NOMO-1 treated with DMSO at 0.1 percent for 48 hours (cell line): ENCODE measurements at regions not wholly inside any gene's neighbourhood (a gene's known extent, or its start where the extent isn't known, plus 50 kb on each side); places are given as distances from the start of the nearest gene placed in this dataset.

Experiments
- DNase-seq: peaks from one replicate; lab custom pipeline; 2025; ENCODE audit not compliant: unreplicated experiment; lab: John Stamatoyannopoulos, UW

DNA sequence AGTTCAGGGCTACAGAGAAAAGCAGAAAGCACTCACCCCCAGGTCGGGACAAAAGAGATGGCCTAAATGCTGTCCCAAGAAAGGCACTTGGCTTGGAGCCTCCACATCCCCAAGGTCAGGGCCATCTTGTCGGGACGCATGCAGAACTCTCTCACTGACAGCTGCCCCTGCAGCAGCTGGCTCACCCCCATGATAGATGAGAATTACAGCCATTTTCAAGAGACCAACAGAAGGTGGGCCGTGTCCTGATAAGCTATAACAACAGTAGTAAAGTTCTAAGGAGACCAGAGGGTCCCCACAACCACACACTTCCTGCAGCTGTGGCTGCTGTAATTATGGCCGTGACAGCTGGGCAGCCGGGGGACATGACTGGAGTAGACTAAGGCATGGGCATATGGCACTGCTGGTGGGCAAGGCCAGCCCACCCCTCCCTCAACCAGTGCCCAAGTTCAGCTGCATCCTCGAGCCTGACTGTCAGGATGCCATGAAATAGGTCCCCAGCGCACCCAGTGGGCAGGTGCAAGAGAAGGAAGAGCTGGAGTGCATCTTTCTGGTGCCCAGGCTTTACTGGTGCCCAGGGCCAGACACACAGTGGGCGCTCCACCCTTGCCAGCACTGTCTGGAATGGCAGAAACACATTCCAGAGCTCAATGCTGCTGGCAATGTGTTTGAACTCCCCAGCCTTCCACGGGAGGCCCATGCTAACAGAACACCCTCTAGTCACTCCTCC is 436.7 kb upstream of the ZNF507 start:
- DNase-seq: no peak

DNA sequence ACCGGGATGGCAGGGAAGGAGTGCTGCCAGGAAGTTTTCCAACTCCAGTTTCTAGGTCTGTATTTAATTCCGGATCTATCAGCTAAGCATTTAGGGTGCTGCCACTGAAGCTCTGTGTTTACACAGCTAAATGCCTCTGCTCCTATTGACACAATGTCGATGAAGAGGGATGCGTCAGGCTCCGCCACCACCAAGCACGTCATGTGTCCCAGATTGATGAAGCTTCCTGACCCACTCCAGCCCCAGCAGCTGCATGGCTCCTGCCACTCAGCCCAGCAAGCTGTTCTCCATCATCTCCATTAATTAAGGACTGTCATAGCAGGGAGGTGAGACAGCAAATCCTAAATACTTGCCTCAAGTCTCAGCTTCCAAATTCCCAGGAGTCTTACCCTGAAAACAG is 435.2 kb upstream of the ZNF507 start:
- DNase-seq: no peak

DNA sequence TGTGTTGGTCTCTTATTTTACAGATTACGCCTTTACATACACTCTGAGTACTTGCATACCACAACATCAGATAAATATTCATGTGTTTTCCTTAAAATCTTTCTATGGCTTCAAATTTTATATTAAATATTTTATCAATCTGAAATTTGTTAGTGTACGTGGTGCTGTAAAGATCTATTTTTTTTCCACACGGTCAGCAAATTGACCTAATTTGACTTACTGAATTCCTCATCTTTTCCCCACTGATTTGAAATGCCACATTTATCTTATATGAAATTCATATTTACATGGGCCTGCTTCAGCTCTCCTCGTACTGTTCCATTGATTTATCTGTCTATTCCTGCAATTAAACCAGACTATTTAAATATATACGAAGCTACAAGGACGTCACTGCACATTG is 433.8 kb upstream of the ZNF507 start:
- no peak for DNase-seq

DNA sequence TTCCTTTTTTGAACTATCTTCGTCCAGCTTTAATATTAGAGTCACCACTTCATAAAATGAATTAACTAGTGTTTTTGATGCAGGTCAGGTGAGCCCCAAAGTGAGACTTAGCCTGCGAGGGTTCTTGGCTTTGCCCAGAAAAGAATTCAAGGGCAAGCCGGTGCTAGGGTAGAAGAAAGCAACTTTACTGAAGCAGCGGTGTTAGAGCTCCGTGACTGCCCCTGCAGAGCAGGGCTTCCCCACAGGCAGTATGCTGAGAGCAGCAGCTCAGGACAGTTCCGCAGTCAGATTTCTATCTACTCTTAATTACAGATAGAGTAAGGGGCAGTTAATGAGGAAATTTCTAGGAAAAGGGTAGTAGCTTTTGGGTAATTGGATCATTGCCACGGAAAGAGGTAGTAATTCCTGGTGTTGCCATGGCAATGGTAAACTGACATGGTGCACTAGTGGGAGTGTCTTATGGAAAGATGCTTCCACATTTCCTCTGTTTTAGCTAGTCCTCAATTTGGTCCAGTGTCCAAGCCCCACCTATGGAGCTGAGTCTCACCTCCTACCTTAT is 432.2 kb upstream of the ZNF507 start:
- DNase-seq: no peak

DNA sequence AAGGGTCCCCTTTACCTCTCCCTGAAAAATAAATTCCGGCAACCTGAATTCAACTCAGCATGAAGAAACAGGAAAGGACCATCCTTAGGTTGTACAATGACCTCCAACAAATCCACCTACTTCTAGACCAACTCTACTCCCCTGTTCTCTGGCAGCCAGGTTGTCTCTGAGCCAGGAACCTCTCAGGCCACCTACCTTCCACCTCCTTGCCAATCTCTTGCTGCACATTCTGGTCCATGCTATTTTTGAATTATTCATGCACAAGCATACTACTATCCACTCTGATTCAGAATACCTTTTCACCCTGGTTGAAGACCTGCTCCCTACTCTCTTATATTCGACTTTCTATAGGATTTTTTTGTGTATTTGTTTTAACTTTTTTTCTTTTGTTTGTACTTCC is 415.0 kb upstream of the ZNF507 start:
- no peak for DNase-seq

DNA sequence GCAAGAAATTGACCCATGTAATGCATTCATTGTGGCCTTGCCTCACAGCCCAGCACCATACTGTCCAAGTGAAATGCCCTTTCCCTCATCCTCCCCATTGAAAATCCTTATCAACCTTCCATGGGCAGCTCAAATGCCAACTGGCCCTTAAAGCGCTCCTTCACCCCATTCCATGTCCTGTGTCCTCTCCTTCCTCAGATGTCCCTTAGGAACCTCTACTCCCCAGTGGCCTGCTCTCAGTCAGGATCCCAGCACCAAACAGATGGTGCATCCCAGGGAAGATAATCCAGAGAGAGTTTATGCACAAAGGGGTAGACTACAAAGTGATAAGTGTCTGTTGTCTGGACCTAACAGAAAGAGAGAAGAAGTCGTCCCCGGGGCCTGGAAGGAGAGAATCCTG is 407.4 kb upstream of the ZNF507 start:
- DNase-seq: no peak

DNA sequence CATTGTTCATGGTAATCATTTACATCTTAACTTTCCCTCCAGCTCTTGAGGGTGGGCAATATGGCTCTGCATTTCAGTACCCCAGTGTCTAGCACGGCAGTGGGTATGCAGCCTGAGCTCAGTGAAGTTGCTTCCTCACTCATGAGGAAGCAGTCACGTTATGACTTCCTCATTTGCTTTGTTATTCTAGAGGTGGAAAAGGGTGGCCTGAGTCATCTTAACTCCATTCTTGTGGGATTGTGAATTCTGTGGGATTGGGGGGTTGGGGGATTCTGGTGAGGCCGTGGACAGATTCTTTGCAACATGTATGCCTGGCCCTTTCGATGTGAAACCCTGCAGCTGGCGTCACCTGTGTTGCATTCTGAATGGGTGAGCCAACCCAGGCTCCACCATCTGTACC is 406.7 kb upstream of the ZNF507 start:
- no peak for DNase-seq

DNA sequence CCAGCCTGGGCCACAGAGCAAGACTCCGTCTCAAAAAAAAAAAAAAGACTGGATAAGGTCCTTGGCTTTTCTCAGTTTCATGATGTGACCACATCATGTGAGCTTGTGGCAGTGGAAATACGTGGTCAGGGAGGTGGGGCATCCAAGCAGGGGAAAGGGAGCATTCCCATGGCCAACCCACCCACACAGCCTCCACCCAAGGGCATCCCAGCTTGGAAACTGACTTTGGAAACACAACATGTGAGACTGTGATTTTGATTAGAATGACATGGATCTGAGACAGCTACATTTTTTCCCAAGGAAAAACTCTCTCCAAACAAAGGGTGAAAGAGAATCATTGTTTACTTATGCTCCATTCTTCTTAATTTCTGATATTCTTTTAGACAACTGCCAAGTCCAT is 405.0 kb upstream of the ZNF507 start:
- DNase-seq: no peak

DNA sequence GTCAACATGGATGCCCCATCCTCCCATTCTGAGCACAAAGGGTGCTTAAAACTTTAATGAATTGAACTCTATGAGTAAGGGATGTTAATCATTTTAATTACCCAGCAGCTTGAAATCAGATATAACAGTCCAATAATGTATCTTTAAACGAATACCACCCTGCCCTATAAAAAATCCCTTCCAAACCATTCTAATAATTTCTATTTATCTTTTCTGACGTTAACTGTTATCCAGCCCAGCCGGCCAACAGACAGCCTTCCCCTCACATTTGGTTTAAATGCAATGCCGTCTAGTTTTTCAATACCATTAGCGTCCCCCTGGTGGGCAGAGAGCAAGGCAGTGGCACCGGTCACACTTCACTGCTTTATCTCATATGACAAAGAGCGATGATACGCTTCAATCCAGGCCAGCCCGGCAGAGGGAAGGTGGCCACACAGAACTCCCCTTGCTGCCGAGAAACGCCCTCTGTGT is 402.2 kb upstream of the ZNF507 start:
- no peak for DNase-seq

DNA sequence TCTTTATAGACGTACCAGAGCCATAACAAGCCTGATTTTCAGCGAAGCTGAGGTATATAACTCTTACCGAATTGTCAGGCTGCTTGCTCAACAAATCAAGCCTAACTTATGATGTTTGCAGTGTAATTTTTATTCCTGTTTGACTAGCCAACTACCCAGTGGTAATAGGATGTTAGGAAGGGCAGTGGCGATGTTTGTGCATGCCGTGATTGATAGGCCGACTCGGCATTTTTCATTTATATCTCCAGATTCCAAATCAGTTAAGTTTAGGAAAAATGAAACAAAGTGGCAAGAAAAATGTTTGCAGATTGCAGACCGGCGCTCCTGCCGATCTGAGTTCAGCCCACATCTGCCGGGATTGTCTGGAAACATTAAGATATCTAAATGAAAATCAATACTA is 401.6 kb upstream of the ZNF507 start:
- no peak for DNase-seq

DNA sequence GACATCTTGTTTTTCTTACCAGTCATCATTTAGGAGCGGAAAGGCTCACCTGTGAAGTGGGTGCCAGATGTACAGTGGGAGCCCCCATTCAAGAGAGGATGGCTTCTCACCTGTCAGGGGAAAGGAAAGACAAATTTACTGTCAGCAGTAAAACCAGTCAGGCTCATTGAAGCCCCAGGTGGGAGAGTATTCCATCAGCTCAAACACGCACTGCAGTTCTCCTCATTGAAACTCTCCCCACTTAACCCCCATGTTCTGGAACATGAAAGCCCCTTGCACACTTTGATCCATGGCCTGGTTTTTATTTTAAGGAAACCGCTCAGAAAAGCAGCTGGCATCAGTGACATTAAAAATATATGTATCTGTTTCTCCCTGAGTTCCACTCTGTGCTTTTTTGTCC is 401.1 kb upstream of the ZNF507 start:
- DNase-seq: no peak

DNA sequence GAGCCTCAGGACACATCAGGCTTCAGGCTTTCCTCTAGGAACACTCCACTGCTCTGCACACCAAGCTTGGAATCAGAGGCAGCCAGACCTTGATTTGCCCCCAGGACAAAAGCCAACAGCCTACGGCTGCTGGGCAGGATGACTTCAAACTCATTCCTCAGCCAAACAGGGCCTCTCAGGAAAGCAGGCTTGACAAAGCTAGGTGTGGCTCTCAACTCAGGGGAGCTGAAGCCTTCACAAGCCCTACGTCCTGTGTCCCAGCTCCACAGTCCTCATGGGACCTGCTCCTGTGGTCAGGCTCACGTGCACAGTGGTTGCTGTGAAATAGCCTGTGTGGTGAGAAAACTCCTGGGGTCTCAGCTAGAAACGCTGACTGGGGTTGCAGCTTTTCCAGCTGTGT is 398.9 kb upstream of the ZNF507 start:
- DNase-seq: no peak

DNA sequence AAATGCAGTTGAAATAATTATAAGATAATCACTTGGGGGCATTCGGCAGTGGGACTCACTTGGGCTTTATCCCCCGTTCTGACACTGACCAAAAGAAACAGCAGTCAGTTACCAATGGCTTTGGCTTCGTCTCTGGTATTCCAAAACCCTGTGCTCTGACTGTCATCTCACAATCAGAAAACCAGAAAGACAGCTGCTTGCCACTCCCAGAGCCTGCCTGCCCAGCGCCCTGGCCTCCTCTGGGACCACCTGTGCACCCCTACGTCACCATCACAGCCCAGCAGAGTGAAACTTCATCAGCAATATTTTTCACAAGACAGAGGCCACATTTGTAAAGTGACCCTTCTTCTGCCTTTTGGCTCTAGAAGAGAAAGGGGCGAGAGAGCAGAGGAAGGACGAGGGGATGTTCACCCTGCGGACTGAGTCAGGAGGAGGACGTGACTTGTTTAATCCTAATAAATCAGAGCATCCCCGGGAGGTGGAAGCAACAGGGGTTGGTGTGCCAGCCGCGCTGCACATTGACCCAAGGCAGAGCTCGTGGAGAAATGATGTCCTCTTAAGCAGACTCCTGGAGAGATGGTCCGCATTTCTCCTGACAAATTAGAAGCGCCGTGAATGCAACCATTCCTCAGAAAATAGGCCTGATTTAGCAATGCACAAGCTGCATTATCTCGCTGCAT is 397.8 kb upstream of the ZNF507 start:
- no peak for DNase-seq

DNA sequence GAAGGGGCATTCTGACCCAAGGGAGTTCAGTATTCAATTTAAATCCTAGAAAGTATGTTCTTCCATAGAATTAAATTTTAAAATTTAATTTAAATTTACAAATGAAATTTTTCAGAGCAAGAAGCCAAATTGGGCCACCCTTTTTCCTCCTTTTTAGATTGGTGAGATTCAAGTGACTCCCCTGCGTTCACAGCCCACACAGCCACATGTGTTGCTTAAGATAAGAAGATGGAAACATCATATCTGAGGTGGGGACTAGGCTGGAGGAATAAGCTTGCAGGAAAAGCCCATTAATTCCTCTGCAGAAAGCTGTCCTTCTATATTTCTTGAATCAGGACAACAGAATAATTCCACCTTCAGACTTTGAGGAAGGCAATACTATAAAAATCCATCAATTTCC is 392.7 kb upstream of the ZNF507 start:
- DNase-seq: no peak

DNA sequence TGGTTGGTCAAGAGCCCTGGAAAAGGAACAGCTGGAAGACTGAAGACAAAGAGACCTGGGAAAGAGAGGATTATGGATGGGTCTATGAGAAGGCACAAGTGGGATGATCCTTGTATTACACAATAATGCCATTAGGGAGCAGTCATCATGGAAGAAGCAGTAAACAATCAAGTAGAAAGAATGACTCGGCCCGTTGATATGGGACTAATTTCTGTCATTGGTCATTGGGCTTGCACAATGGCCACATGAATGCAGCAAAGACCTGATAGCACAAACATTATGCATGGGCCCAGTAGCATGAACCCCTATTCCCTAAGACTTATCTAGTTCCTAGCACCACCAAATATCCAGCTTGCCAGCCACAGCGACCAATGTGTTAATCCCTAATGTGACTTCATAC is 390.3 kb upstream of the ZNF507 start:
- DNase-seq: no peak

DNA sequence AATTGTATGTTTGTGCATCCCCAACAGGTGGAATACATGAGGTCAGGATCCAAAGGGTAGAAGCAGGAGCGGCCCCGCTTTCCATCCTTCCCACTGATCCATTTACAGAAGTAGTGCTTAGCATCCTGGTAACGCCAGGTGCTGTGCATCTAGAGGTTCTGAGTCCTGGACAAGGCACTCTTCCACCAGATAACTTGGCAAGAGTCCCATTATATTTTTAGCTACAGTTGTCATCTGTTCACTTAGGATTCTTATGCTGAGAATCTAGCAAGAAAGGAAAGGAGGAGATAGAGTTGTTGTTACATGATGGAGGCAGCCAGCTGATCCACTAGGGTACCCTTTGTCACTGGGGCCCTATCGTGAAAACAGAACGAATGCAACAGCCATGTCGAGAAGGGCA is 389.5 kb upstream of the ZNF507 start:
- no peak for DNase-seq

DNA sequence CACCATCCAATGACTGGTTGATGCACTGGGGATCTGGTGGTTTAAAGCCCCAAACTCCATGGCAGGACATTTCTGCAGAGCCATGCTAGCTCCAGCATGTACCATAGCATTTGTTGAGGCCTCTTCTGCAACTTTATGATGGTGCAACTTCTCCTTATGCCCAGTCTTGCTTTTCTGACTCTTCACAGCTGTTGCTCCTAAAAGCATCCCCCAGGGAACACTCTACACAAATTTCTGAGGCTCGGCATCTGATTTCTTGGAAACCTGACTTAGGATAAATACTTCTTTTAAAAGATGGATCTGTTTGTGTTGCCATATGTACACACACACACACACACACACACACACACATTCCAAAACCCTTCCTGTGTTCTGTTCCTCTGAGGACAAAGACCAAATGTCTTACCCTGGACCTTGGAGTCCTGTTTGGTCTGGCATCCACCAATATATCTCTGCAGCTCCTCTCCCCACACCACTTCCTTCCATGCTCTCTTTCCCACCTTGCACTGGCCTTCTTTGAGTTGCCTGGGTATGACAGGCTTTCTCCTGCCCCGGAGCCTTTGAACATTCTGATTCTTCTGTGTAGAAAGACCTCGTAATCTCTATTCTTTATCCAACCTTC is 388.5 kb upstream of the ZNF507 start:
- DNase-seq: no peak

DNA sequence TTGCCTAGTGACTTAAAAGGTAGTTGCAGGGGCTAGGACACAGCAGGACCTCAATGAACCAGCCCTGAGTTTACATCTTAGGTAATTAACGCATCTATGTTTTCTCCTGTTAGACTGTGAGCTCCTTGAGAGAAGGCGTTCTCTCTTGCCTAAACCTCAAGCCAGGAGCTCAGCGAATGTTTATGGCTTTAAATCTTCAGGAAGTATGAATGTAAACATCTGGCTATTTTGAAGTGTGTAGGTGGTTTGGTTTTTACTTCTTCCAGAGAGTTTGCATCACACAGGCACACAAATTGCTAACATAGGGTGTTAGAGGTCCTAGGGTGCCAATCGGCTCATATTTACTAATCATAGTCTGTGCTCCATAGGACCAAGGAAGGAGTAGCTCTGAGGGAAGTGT is 387.7 kb upstream of the ZNF507 start:
- no peak for DNase-seq

DNA sequence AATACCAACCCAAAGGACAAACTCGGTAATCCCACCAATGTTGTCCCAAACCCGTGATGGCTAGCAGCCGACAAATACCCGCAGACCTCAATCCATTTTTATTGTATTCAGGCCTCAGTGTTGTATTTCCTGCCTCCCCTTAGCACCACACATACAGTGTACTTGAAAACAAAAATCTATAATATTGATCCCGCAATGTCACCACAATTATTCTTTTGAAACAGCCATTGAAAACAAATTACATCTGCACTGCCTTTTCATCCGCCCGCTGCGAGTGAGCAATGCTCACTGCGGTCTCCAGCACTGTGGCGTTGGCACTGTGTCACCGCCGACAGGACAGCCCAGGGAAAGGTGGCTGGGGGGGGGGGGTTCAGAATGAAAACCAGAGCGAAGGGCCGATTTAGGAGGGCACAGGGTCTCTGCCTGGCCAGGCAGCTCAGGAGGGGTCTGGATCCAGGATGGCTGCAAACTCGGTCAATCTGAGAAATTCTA is 385.8 kb upstream of the ZNF507 start:
- no peak for DNase-seq

DNA sequence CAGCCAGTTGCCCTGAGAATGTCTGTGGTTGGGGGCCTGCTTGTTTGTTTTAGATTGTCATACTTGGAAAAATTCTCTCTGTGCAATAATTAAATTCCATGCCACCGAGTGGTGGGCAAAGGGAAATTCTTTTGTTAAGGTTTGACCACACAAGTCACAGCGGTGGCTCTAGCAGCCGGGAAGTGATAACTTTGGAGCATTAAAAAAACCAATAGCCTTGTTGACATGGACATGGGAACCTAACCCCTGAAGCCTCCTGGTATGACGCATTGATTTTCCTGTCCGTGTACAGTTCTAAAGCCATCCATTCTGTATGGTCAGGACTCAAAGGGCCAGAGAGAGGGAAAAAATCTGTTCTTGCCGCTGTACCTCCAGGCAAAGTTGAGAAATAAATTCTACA is 384.9 kb upstream of the ZNF507 start:
- no peak for DNase-seq

DNA sequence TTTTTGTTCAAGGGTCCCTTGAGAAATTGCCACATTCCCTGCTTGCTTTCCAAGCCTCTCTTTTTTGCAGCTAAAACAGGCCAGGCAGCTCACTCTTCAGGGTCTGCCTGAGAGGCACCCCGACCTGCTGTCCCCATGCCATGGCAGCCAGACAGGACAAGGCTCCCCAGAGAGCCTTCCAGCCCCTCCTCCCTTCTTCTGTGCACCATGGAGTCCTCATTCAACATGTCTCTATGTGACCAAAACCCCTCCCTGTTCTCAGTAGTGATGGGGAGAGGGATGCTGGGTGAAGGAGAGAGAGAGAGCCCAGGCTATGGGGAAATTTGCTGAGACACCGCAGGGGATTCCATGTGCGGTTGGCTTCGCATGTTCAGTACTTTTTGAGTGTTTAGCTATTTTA is 384.2 kb upstream of the ZNF507 start:
- no peak for DNase-seq

DNA sequence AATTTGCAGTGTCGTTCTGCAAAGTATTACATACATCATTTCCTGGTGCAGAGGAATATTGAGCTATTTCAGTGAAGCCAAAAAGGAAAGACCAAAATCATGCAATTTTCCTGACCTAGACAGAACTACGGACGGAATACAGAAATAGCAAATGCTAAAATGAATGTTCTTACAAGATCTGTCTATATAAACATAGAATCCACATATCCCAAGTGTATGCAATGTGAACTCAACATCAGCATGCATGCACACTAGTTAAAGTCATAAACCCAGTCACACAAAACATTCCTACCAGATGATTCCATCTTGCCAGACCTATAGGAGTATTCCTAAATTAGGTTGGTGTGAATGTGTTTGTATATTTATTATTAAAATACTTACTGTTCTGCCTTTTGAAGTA is 383.7 kb upstream of the ZNF507 start:
- no peak for DNase-seq
